IMR-90 (cell line): ENCODE measurements at regions not wholly inside any gene's neighbourhood (a gene's known extent, or its start where the extent isn't known, plus 50 kb on each side); places are given as distances from the start of the nearest gene placed in this dataset.

Source experiments
- ATAC-seq: fragments of 200-7000 bp; cut with Tn5 transposase; 2 replicates; pipeline ENCODE4 v1.9.1; 2020; ENCODE audit warnings: low read depth, mild to moderate bottlenecking, moderate library complexity
- BruUV-seq: library from RNA; stranded (reverse); fragments of 400-500 nt; replicated peaks from 2 replicates; lab custom pipeline; 2021; lab: Mats Ljungman, UMichigan
- CTCF ChIA-PET: fragments of 300-600 bp; formaldehyde crosslinking; extraction: SDS; loops from one replicate; lab custom pipeline; 2021; ENCODE audit warnings: antibody characterized with exemption; lab: Yijun Ruan, JAX
- POLR2A ChIA-PET: fragments of 300-600 bp; sonication (Branson Sonifier 250); formaldehyde crosslinking; loops from one replicate; lab custom pipeline; 2022; ENCODE audit warnings: antibody characterized with exemption; ENCODE audit not compliant: unreplicated experiment; lab: Charles Lee
- DNase-seq: peaks from one replicate; pipeline ENCODE4 v3.0.0; 2013
- H2AFZ ChIP-seq: replicated peaks from 2 replicates; pipeline ENCODE3; 2013; ENCODE audit warnings: low read length, mild to moderate bottlenecking; ENCODE audit not compliant: poor library complexity
- H2AK5ac ChIP-seq: 2 replicates; pipeline ENCODE4 v1.6.1; 2013; ENCODE audit warnings: low read depth, low read length, inconsistent platforms
- H2AK9ac ChIP-seq: replicated peaks from 2 replicates; pipeline ENCODE3; 2013; ENCODE audit warnings: mild to moderate bottlenecking, low read depth, low read length, moderate library complexity; ENCODE audit not compliant: poor library complexity
- H2BK120ac ChIP-seq: 2 replicates; pipeline ENCODE4 v1.6.1; 2013; ENCODE audit warnings: low read depth, low read length, inconsistent platforms
- H2BK15ac ChIP-seq: 3 replicates; pipeline ENCODE4 v1.6.1; 2013; ENCODE audit warnings: low read depth, low read length, inconsistent platforms
- H2BK20ac ChIP-seq: 2 replicates; pipeline ENCODE4 v1.6.1; 2013; ENCODE audit warnings: low read depth, mild to moderate bottlenecking, inconsistent platforms, low read length, moderate library complexity
- H2BK5ac ChIP-seq: 2 replicates; pipeline ENCODE4 v1.6.1; 2013; ENCODE audit warnings: mild to moderate bottlenecking, low read depth, low read length, inconsistent platforms; ENCODE audit not compliant: poor library complexity, severe bottlenecking
- H3K14ac ChIP-seq: replicated peaks from 2 replicates; pipeline ENCODE4 v1.6.1; 2013; ENCODE audit warnings: low read depth, low read length, inconsistent platforms
- H3K18ac ChIP-seq: 2 replicates; pipeline ENCODE4 v1.6.1; 2013; ENCODE audit warnings: low read depth, low read length, control low read depth
- H3K23ac ChIP-seq: 2 replicates; pipeline ENCODE4 v1.6.1; 2013; ENCODE audit warnings: low read depth, low read length, inconsistent platforms
- H3K27ac ChIP-seq: 2 replicates; pipeline ENCODE4 v1.5.1; 2013; ENCODE audit warnings: mild to moderate bottlenecking, control low read depth, low read length; ENCODE audit not compliant: insufficient read depth
- H3K27me3 ChIP-seq: 2 replicates; pipeline ENCODE4 v1.6.1; 2013; ENCODE audit warnings: low read length; ENCODE audit not compliant: control insufficient read depth, insufficient read depth
- H3K36me3 ChIP-seq: 2 replicates; pipeline ENCODE4 v1.6.1; 2013; ENCODE audit warnings: low read length, mixed read lengths; ENCODE audit not compliant: control insufficient read depth, insufficient read depth
- H3K4ac ChIP-seq: 2 replicates; pipeline ENCODE4 v1.6.1; 2013; ENCODE audit warnings: low read depth, low read length, inconsistent platforms
- H3K4me1 ChIP-seq: 2 replicates; pipeline ENCODE4 v1.6.1; 2013; ENCODE audit warnings: low read length, mixed read lengths; ENCODE audit not compliant: control insufficient read depth, insufficient read depth
- H3K4me2 ChIP-seq: 2 replicates; pipeline ENCODE4 v1.6.1; 2013; ENCODE audit warnings: low read depth, mild to moderate bottlenecking, control low read depth, low read length, moderate library complexity
- H3K4me3 ChIP-seq: 2 replicates; pipeline ENCODE4 v1.5.1; 2013; ENCODE audit warnings: low read depth, mild to moderate bottlenecking, control low read depth, low read length, moderate library complexity; ENCODE audit not compliant: insufficient read depth
- H3K56ac ChIP-seq: 2 replicates; pipeline ENCODE4 v1.6.1; 2013; ENCODE audit warnings: low read length, inconsistent platforms; ENCODE audit not compliant: insufficient read depth; ENCODE audit errors: extremely low read depth
- H3K79me1 ChIP-seq, 2 experiments: 2 replicates each; pipeline ENCODE4 v1.6.1; 2013; ENCODE audit warnings: low read length in 2 of 2, inconsistent platforms in 1 of 2, low read depth in 1 of 2
- H3K9ac ChIP-seq: 2 replicates; pipeline ENCODE4 v1.6.1; 2013; ENCODE audit warnings: low read depth, low read length, control low read depth
- H3K9me1 ChIP-seq: 2 replicates; pipeline ENCODE4 v1.6.1; 2013; ENCODE audit warnings: low read length, inconsistent platforms; ENCODE audit not compliant: insufficient read depth
- H3K9me3 ChIP-seq: 2 replicates; pipeline ENCODE4 v1.6.1; 2013; ENCODE audit warnings: low read length; ENCODE audit not compliant: control insufficient read depth, insufficient read depth
- H4K20me1 ChIP-seq: 2 replicates; pipeline ENCODE4 v1.6.1; 2013; ENCODE audit warnings: low read length, inconsistent platforms; ENCODE audit not compliant: insufficient read depth
- H4K5ac ChIP-seq: 2 replicates; pipeline ENCODE4 v1.6.1; 2013; ENCODE audit warnings: mild to moderate bottlenecking, low read depth, low read length, control low read depth
- H4K8ac ChIP-seq, 2 experiments: 2 replicates each; pipeline ENCODE4 v1.6.1; 2013; ENCODE audit warnings: low read depth in 2 of 2, low read length in 2 of 2, control low read depth in 1 of 2, inconsistent platforms in 1 of 2
- H4K91ac ChIP-seq: 2 replicates; pipeline ENCODE4 v1.6.1; 2013; ENCODE audit warnings: low read depth, low read length, inconsistent platforms; ENCODE audit not compliant: insufficient read depth
- CEBPB ChIP-seq: IDR thresholded peaks from 2 replicates; pipeline ENCODE4 v1.6.1; 2012; ENCODE audit warnings: low read depth, low read length, improper control_type of control experiment
- MAZ ChIP-seq: IDR thresholded peaks from 2 replicates; pipeline ENCODE4 v1.6.1; 2012; ENCODE audit warnings: low read depth, mild to moderate bottlenecking, low read length, improper control_type of control experiment, moderate library complexity, borderline replicate concordance
- WGBS, 2 experiments: methylation state at CpG; one replicate each; pipeline versions ENCODE4 v1.1.5 to v1.1.7; 2013; ENCODE audit warnings: missing lambda C conversion rate in 2 of 2; ENCODE audit not compliant: insufficient read length in 1 of 2; ENCODE audit errors: extremely low coverage in 2 of 2; 5-methylcytosine and 5-hydroxymethylcytosine counted together
- dilution Hi-C: fragments of 300-500 bp; cut with HindIII; formaldehyde crosslinking; loops from one replicate; pipeline ENCODE4 v1.14.3; 2018; ENCODE audit warnings: low sequenced_read_pairs; ENCODE audit not compliant: unreplicated experiment
- in situ Hi-C: fragments of 300-500 bp; cut with MboI; formaldehyde crosslinking; loops from 3 replicates; pipeline ENCODE4 v1.14.3; 2019; ENCODE audit warnings: low sequenced_read_pairs, inconsistent platforms, mixed read lengths
- intact Hi-C: fragments of 100-400 bp; cut with micrococcal nuclease; formaldehyde crosslinking; loops from 2 replicates; pipeline ENCODE4 v1.10.0; 2022

- no peaks in the 10 kb centered on the region for H4K20me1 ChIP-seq
- H3K4me1 ChIP-seq, result no peaks in the 10 kb centered on the region
- H3K27me3 ChIP-seq, result no peaks in the 10 kb centered on the region
- dilution Hi-C loops (no loop called here), in situ Hi-C loops (no loop called here), intact Hi-C loops (no loop called here)
- WGBS, 2 experiments, result 83% methylated on average over 1 of the region's 14 CpGs; no CpG with 5 or more reads in 1 of the 2 experiments
- H2BK20ac ChIP-seq, result no peak overlapping the region
- H3K9me3 ChIP-seq, result peaks cover 30% of the 10 kb centered on the region
- no peak overlapping the region for H3K4me2 ChIP-seq
- no peaks in the 10 kb centered on the region for H3K79me1 ChIP-seq
- no peak overlapping the region for H2AK5ac ChIP-seq
- no TSS peak for BruUV-seq
- no peak overlapping the region for H4K5ac ChIP-seq
- H2BK5ac ChIP-seq, result no peak overlapping the region
- H3K4me3 ChIP-seq, result no peak overlapping the region
- ATAC-seq, result no peak
- ChIA-PET POLR2A (no interaction called here), CTCF (no interaction called here)
- H3K56ac ChIP-seq, result no peak overlapping the region
- H2BK15ac ChIP-seq, result no peak overlapping the region
- no peaks in the 10 kb centered on the region for H3K36me3 ChIP-seq
- H2BK120ac ChIP-seq, result no peak overlapping the region
- H3K9ac ChIP-seq, result no peak overlapping the region
- H4K8ac ChIP-seq, result no peak overlapping the region
- H3K23ac ChIP-seq, result no peak overlapping the region
- no peak overlapping the region for H3K4ac ChIP-seq
- no peak overlapping the region for H3K14ac ChIP-seq
- H4K91ac ChIP-seq, result no peak overlapping the region
- no peak overlapping the region for H3K18ac ChIP-seq
- no peak overlapping the region for H2AFZ ChIP-seq
- H2AK9ac ChIP-seq, result no peak overlapping the region
- TF ChIP-seq MAZ (no peak), CEBPB (no peak)
- no peak for DNase-seq
- no peaks in the 10 kb centered on the region for H3K9me1 ChIP-seq
- no peak overlapping the region for H3K27ac ChIP-seq
These were observed 241.3 kb downstream of the EMX2 start for GRCh38 chr10:117783698-117784395.
